RWPE2 (cell line): ENCODE measurements at regions not wholly inside any gene's neighbourhood (a gene's known extent, or its start where the extent isn't known, plus 50 kb on each side); places are given as distances from the start of the nearest gene placed in this dataset.
"Not testable (repeated sequence)": the region's sequence is repeated elsewhere in the genome, so short reads cannot be mapped to it uniquely, and the experiment has no call there.

ENCODE experiments used
- ATAC-seq: fragments of 200-7000 bp; cut with Tn5 transposase; 3 replicates; pipeline ENCODE4 v1.9.1; 2021; ENCODE audit warnings: low read depth
- DNase-seq: peaks from one replicate; pipeline ENCODE4 v3.0.0-alpha.2; 2020; ENCODE audit warnings: low spot score
- H3K27ac ChIP-seq: fragments of 450-650 bp; 2 replicates; pipeline ENCODE4 v1.5.1; 2017; ENCODE audit warnings: mild to moderate bottlenecking; ENCODE audit not compliant: poor library complexity, severe bottlenecking
- H3K27me3 ChIP-seq: fragments of 250-450 bp; sonication (Bioruptor Pico); 2 replicates; pipeline ENCODE4 v1.5.1; 2021; ENCODE audit warnings: mild to moderate bottlenecking, moderate library complexity; ENCODE audit not compliant: insufficient read depth, poor library complexity, severe bottlenecking
- H3K36me3 ChIP-seq: fragments of 250-450 bp; sonication (Bioruptor Pico); 2 replicates; pipeline ENCODE4 v1.5.1; 2020; ENCODE audit warnings: low read depth, mild to moderate bottlenecking, moderate library complexity
- H3K4me1 ChIP-seq: fragments of 250-450 bp; sonication (Bioruptor Pico); 2 replicates; pipeline ENCODE4 v1.5.1; 2021; ENCODE audit warnings: mild to moderate bottlenecking, moderate library complexity; ENCODE audit not compliant: insufficient read depth, poor library complexity, severe bottlenecking
- H3K4me3 ChIP-seq: fragments of 250-450 bp; sonication (Bioruptor Pico); 2 replicates; pipeline ENCODE4 v1.5.1; 2021; ENCODE audit warnings: mild to moderate bottlenecking, moderate library complexity; ENCODE audit not compliant: severe bottlenecking
- H3K9me3 ChIP-seq: fragments of 250-450 bp; sonication (Bioruptor Pico); 2 replicates; pipeline ENCODE4 v1.5.1; 2021; ENCODE audit warnings: mild to moderate bottlenecking, moderate library complexity; ENCODE audit not compliant: severe bottlenecking
- CTCF ChIP-seq: fragments of 450-650 bp; IDR thresholded peaks from one replicate; pipeline ENCODE4 v1.5.1; 2017; ENCODE audit warnings: mild to moderate bottlenecking, moderate library complexity; ENCODE audit not compliant: poor library complexity, severe bottlenecking

- H3K27ac ChIP-seq = no peak overlapping the region
- no peaks in the 10 kb centered on the region for H3K36me3 ChIP-seq
- H3K9me3 ChIP-seq = peaks cover 8% of the 10 kb centered on the region
- ATAC-seq (no peak), DNase-seq (no peak)
- no peak for TF ChIP-seq CTCF
- H3K4me3 ChIP-seq = no peak overlapping the region
- no peaks in the 10 kb centered on the region for H3K27me3 ChIP-seq
- H3K4me1 ChIP-seq = no peaks in the 10 kb centered on the region
These were observed 326.3 kb upstream of the PTGER4 start for GRCh38 chr5:40353442-40353841.

- no peak overlapping the region for H3K4me3 ChIP-seq
- no peaks in the 10 kb centered on the region for H3K4me1 ChIP-seq
- TF ChIP-seq CTCF = no peak
- no peak for ATAC-seq
- peaks cover 3% of the 10 kb centered on the region for H3K27me3 ChIP-seq
- DNase-seq = no peak
- no peak overlapping the region for H3K27ac ChIP-seq
- no peaks in the 10 kb centered on the region for H3K36me3 ChIP-seq
- peaks cover 8% of the 10 kb centered on the region for H3K9me3 ChIP-seq
These were observed 331.6 kb upstream of the PTGER4 start for GRCh38 chr5:40347981-40348725.

- ATAC-seq (no peak), DNase-seq (no peak)
- Histone ChIP-seq H3K4me1 (no peaks in the 10 kb centered on the region), H3K4me3 (no peak overlapping the region), H3K36me3 (no peaks in the 10 kb centered on the region), H3K9me3 (peaks cover 8% of the 10 kb centered on the region), H3K27ac (no peak overlapping the region), H3K27me3 (peaks cover 3% of the 10 kb centered on the region)
- TF ChIP-seq CTCF = no peak
These were observed 332.8 kb upstream of the PTGER4 start for GRCh38 chr5:40346901-40347300.

GRCh38 chr5:40338434-40338833 is 341.3 kb upstream of the PTGER4 start:
- H3K36me3 ChIP-seq, H3K9me3 ChIP-seq, H3K4me3 ChIP-seq, DNase-seq, ATAC-seq, H3K27ac ChIP-seq, H3K27me3 ChIP-seq: not testable (repeated sequence)
- H3K4me1 ChIP-seq = peaks cover 12% of the 10 kb centered on the region

DNA sequence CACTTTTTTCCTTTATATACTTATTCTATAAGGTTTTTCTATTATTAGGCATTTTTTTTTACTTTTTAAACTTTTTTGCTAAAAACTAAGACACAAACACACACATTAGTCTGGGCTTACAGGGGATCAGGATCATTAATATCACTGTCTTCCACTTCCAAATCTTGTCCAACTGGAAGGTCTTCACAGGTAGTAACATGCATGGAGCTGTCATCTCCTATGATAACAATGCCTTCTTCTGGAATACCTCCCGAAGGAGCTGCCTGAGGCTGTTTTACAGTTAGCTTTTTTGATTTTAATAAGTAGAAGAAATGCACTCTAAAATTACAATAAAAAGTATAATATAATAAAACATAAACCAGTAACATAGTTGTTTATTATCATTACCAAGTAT is 345.5 kb upstream of the PTGER4 start:
- peak; percentile 66; the same call in 2 of the 3 replicates for ATAC-seq
- no peak for DNase-seq
- H3K36me3 ChIP-seq = no peaks in the 10 kb centered on the region
- no peaks in the 10 kb centered on the region for H3K27me3 ChIP-seq
- H3K27ac ChIP-seq = peak overlapping the region; percentile 28
- H3K4me1 ChIP-seq = peaks cover 22% of the 10 kb centered on the region
- no peak overlapping the region for H3K4me3 ChIP-seq
- H3K9me3 ChIP-seq = peaks cover under 1% of the 10 kb centered on the region
- TF ChIP-seq CTCF = no peak
